ENCODE measurements at regions not wholly inside any gene's neighbourhood (a gene's known extent, or its start where the extent isn't known, plus 50 kb on each side); places are given as distances from the start of the nearest gene placed in this dataset.

DNA sequence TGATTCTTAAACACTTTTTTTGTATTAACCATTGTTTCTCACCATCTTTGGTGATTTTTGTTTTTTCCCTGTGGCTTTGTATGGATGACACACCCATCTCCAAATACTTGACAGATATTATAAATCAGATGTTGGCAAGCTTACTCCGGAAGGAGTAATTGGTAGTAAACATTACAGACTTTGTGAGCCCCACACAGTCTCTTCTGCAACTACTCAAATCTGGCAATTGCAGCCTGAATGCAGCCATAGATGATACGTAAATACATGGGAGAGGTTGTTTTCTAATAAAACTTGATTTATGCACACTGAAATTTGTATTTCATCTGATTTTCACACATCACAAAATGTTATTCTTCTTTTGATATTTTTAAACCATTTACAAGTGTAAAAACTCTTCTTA lies 331.5 kb downstream of the ARPP21 start:
- TF ChIP-seq, protein P1, sequence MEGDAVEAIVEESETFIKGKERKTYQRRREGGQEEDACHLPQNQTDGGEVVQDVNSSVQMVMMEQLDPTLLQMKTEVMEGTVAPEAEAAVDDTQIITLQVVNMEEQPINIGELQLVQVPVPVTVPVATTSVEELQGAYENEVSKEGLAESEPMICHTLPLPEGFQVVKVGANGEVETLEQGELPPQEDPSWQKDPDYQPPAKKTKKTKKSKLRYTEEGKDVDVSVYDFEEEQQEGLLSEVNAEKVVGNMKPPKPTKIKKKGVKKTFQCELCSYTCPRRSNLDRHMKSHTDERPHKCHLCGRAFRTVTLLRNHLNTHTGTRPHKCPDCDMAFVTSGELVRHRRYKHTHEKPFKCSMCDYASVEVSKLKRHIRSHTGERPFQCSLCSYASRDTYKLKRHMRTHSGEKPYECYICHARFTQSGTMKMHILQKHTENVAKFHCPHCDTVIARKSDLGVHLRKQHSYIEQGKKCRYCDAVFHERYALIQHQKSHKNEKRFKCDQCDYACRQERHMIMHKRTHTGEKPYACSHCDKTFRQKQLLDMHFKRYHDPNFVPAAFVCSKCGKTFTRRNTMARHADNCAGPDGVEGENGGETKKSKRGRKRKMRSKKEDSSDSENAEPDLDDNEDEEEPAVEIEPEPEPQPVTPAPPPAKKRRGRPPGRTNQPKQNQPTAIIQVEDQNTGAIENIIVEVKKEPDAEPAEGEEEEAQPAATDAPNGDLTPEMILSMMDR (IDR thresholded peaks at IDR 0.05; ENCODE audit: low read depth, low read length), result no peak
- TF ChIP-seq EZH2phosphoT487 (IDR thresholded peaks at IDR 0.05; ENCODE audit: low read depth), result no peak

All from OCI-LY3 (cell line).